ENCODE measurements at regions not wholly inside any gene's neighbourhood (a gene's known extent, or its start where the extent isn't known, plus 50 kb on each side); places are given as distances from the start of the nearest gene placed in this dataset.

DNA sequence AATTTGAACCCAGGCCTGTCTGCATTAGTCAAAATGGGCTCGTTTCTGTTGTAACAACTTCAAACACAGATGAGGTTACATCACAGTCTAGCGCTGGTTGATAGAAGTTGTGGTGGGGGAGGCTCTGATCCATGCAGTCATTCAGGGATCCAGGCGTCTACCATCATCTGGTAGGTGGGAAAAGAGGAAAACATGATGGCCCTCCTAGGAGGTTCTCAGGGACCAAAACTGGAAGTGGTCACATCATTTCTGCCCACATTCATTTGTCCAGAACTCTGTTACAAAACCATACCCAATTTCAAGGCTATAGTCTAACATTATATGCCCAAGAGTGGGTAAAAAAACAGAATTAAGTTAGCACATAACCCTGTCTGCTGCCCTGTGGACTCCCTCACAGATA, 135.1 kb downstream of the PHETA1 start:
- no peak for DNase-seq (ENCODE audit: low spot score)
- ATAC-seq (ENCODE audit: low FRiP score): no peak
- TF ChIP-seq, protein P1, sequence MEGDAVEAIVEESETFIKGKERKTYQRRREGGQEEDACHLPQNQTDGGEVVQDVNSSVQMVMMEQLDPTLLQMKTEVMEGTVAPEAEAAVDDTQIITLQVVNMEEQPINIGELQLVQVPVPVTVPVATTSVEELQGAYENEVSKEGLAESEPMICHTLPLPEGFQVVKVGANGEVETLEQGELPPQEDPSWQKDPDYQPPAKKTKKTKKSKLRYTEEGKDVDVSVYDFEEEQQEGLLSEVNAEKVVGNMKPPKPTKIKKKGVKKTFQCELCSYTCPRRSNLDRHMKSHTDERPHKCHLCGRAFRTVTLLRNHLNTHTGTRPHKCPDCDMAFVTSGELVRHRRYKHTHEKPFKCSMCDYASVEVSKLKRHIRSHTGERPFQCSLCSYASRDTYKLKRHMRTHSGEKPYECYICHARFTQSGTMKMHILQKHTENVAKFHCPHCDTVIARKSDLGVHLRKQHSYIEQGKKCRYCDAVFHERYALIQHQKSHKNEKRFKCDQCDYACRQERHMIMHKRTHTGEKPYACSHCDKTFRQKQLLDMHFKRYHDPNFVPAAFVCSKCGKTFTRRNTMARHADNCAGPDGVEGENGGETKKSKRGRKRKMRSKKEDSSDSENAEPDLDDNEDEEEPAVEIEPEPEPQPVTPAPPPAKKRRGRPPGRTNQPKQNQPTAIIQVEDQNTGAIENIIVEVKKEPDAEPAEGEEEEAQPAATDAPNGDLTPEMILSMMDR (IDR thresholded peaks at IDR 0.05): no peak

DNA sequence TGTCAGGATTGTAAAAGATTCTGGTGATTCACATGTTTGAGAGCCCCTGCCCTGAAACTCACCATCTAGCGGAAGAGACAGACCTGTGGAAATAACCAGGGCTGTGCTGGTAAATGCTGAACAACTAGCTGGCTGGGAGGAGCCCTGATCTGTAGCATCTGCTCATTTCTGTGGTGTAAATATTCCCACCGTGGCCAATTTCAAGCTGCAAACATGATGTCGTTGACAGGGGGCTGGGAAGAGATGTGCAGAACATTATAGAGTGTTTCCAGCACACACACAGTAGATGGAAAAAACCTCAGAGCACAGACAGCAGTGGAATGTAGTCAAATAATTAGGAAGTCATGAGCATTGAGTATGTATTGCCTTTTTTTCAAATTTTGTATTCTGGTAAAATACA, 138.2 kb downstream of the PHETA1 start:
- DNase-seq (ENCODE audit: low spot score) (no peak), ATAC-seq (ENCODE audit: low FRiP score) (no peak)
- TF ChIP-seq, protein P1 (IDR thresholded peaks at IDR 0.05): no peak

DNA sequence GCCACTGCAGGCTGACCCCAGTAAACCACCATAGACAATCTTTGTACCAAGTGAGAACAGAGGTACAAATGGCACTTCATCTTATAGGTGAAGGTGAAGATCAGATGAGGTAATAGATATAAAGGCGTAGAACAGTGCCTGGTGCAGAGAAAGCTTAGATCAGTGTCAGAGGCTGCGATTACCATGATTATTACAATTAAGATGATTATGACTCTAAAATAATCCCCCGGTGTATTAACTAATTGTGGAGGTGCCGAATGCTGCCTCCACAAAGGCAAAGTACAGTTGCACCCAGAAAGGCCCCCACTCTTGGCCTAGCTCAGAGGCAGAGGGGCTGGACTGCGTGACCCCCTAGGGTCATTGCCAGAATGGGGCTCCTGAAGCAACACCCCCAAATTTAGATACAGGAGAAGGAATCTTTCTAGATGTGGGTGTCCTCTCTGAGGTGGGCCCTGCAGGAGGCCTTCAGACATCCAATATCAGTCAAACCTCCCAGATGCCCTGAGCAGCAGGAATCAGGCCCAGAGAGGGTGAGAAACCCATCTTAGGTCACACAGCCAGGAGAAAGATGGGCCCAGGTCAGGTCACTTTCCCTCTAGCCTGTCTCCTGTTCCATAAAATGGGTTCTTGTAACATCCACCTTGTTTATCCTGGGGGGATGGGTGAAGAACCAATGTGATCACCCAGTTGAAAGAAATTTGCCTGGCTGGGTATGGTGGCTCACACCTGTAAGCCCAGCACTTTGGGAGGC, 139.8 kb downstream of the PHETA1 start:
- ATAC-seq (ENCODE audit: low FRiP score) (no peak), DNase-seq (ENCODE audit: low spot score) (no peak)
- TF ChIP-seq, protein P1 (IDR thresholded peaks at IDR 0.05): no peak

DNA sequence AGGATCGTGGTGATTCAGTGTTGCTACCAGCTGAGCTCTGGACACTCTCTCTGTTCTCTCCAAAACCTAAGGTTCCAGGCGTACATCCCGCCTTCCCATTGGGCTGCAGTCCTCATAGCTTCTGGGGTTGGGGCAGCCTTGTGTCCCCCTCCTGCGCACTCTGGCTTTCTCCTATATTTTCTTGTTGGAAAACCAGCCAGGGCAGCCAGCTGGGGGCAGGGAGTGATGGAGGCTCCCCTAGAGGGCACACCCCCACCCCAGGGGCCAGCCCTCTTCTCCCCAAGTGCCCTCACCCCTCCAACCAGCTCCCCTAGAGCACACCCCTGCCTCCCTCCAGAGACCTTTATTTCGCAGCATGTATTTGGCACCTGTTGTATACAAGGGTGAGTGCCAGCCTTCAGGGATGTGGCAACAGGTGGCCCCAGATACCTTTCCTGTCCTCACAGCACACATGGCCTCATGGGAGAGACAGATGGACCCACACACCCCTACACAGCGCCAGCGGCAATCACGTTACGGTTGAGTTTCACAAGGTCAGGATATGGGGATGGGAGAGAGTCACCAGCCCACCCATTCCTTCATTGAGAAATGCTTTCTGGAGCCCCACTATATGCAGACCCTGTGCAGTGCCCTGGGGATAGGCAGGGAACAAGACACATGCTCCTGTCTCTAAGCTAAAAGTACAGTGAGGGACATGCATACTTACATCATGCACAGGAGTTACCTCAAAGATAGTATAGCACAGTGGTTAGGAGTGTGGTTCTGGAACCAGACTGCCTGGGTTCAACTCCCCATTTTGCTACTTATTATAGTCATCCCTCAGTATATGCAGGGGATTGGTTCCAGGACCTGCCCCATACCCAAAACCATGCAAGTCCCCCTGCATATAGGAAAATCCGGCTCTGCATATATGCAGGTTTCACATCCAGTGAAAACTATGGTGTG, 141.1 kb downstream of the PHETA1 start:
- no peak for ATAC-seq (ENCODE audit: low FRiP score)
- TF ChIP-seq, protein P1 (IDR thresholded peaks at IDR 0.05): no peak
- no peak for DNase-seq (ENCODE audit: low spot score)

DNA sequence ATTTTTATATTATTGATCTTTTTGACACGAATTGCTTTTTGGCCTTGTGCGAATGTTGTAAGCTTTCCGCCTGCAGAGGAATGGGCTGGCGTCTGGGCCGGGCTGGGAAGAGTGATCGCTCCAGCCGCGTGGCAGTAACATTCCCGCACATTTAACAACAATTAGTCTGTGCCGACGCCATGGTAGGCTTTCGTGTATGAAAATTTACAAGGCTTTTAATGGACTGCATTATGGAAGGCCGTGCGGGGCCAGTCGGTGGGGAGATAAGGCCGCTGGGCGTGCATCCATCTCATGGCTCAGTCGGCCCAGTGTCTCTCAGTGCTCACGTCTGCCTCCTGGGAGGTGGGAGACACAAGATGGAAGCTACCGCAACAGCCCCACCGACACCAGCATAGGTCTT, 142.2 kb downstream of the PHETA1 start:
- ATAC-seq (ENCODE audit: low FRiP score) (no peak), DNase-seq (ENCODE audit: low spot score) (no peak)
- TF ChIP-seq, protein P1 (IDR thresholded peaks at IDR 0.05): no peak

DNA sequence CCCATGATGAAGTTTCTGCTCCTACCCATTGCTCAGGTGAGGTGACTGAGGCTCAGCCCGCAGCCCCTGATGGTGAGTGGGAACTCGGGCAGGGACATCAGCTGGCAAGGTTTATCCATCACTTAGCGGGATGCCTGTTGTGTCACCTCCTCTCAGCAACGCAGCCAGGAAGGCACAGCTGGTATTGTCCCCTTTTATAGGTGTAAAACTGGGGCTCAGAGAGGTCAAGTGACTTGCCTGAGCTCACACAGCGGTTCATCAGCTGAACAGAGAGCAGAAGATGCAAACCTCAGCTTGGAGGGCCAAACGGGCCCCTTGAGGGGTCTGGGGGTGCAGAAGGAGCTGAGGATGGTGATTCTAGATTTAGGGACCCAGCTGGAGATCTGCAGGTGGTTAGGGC, 143.6 kb downstream of the PHETA1 start:
- TF ChIP-seq, protein P1 (IDR thresholded peaks at IDR 0.05): no peak
- DNase-seq (ENCODE audit: low spot score) (no peak), ATAC-seq (ENCODE audit: low FRiP score) (no peak)

Data from omental fat pad (tissue), 3 donors.